B cell (primary cell): ENCODE measurements at regions not wholly inside any gene's neighbourhood (a gene's known extent, or its start where the extent isn't known, plus 50 kb on each side); places are given as distances from the start of the nearest gene placed in this dataset.

Experiments
- ATAC-seq: fragments of 200-7000 bp; cut with Tn5 transposase; one replicate; pipeline ENCODE4 v1.10.0; 2021; ENCODE audit warnings: low read depth, mild to moderate bottlenecking, moderate number of reproducible peaks, moderate library complexity
- CTCF ChIA-PET: fragments of 350-600 bp; sonication (Branson Sonifier 250); formaldehyde crosslinking; loops from one replicate; lab custom pipeline; 2021; ENCODE audit warnings: antibody characterized with exemption, inconsistent platforms; lab: Charles Lee
- POLR2A ChIA-PET: fragments of 350-600 bp; sonication (Branson Sonifier 250); formaldehyde crosslinking; loops from one replicate; lab custom pipeline; 2021; ENCODE audit warnings: antibody characterized with exemption; lab: Charles Lee
- DNase-seq: peaks from one replicate; pipeline ENCODE4 v3.0.0; 2013
- H2AFZ ChIP-seq: 2 replicates; pipeline ENCODE4 v1.6.1; 2012; ENCODE audit warnings: mild to moderate bottlenecking, low read depth, low read length; ENCODE audit not compliant: insufficient read depth, poor library complexity, severe bottlenecking
- H3K27ac ChIP-seq, 2 donors: 1 replicate in 1 of 2; 2 replicates in 1 of 2; pipeline ENCODE4 v1.5.1; 2012 to 2013; ENCODE audit warnings: low read length in 2 of 2, mild to moderate bottlenecking in 2 of 2, moderate library complexity in 1 of 2
- H3K27me3 ChIP-seq, 4 experiments: fragments of 200-600 bp in 1 of 4; sonication (generic) in 1 of 4; replicated peaks in 1 of 4; 1 replicate in 2 of 4; 2 replicates in 2 of 4; pipeline versions ENCODE4 v1.6.1 to v1.7.0; 2013 to 2016; ENCODE audit warnings: low read length in 3 of 4, mild to moderate bottlenecking in 2 of 4, mixed read lengths in 1 of 4, moderate library complexity in 1 of 4; ENCODE audit not compliant: insufficient read depth in 4 of 4, control insufficient read depth in 3 of 4; ENCODE audit errors: control extremely low read depth in 1 of 4
- H3K36me3 ChIP-seq, 2 experiments: replicated peaks in 1 of 2; 1 replicate in 1 of 2; 2 replicates in 1 of 2; pipeline versions ENCODE4 v1.6.1 to v1.7.1; 2013; ENCODE audit warnings: low read length in 1 of 2; ENCODE audit not compliant: insufficient read depth in 2 of 2, control insufficient read depth in 1 of 2; ENCODE audit errors: control extremely low read depth in 1 of 2, extremely low read depth in 1 of 2
- H3K4me1 ChIP-seq, 2 donors: fragments of 200-600 bp in 1 of 2; sonication (generic) in 1 of 2; 1 replicate in 1 of 2; 2 replicates in 1 of 2; pipeline versions ENCODE4 v1.5.1 to v1.6.1; 2013 to 2017; ENCODE audit warnings: low read length in 2 of 2; ENCODE audit not compliant: control insufficient read depth in 2 of 2, insufficient read depth in 2 of 2
- H3K4me2 ChIP-seq: replicated peaks from 2 replicates; pipeline ENCODE3; 2012; ENCODE audit warnings: mild to moderate bottlenecking, low read depth, low read length; ENCODE audit not compliant: poor library complexity, severe bottlenecking
- H3K4me3 ChIP-seq, 5 experiments: fragments of 200-600 bp in 1 of 5; sonication (generic) in 1 of 5; 1 replicate in 3 of 5; 2 replicates in 2 of 5; pipeline versions ENCODE4 v1.5.1 to v1.7.0; 2011 to 2016; ENCODE audit warnings: low read length in 4 of 5, mild to moderate bottlenecking in 4 of 5, low read depth in 2 of 5, control low read depth in 1 of 5, moderate library complexity in 1 of 5; ENCODE audit not compliant: insufficient read depth in 1 of 5; ENCODE audit errors: control extremely low read depth in 1 of 5, extremely low read depth in 1 of 5
- H3K79me2 ChIP-seq: fragments of 200-600 bp; sonication (generic); one replicate; pipeline ENCODE4 v1.6.0; 2016; ENCODE audit warnings: low read length; ENCODE audit not compliant: control insufficient read depth, insufficient read depth
- H3K9ac ChIP-seq: fragments of 200-600 bp; sonication (generic); 2 replicates; pipeline ENCODE4 v1.6.1; 2017; ENCODE audit warnings: mild to moderate bottlenecking, low read length, moderate library complexity
- H3K9me3 ChIP-seq, 3 donors: one replicate each; pipeline versions ENCODE4 v1.6.1 to v1.7.1; 2013; ENCODE audit warnings: low read length in 2 of 3; ENCODE audit not compliant: control insufficient read depth in 2 of 3, insufficient read depth in 1 of 3; ENCODE audit errors: control extremely low read depth in 1 of 3
- H4K20me1 ChIP-seq: 2 replicates; pipeline ENCODE4 v1.6.0; 2012; ENCODE audit warnings: mild to moderate bottlenecking, low read length; ENCODE audit not compliant: insufficient read depth, control insufficient read depth, poor library complexity, severe bottlenecking
- H3K27ac Mint-ChIP-seq: one replicate; pipeline ENCODE4 v1.8.0; 2021; ENCODE audit warnings: mixed read lengths
- H3K27me3 Mint-ChIP-seq: one replicate; pipeline ENCODE4 v1.8.0; 2021; ENCODE audit warnings: mixed read lengths
- H3K4me1 Mint-ChIP-seq: one replicate; pipeline ENCODE4 v1.8.0; 2021; ENCODE audit warnings: mixed read lengths
- H3K4me3 Mint-ChIP-seq: one replicate; pipeline ENCODE4 v1.8.0; 2021; ENCODE audit warnings: mixed read lengths
- H3K9me3 Mint-ChIP-seq: one replicate; pipeline ENCODE4 v1.8.0; 2022; ENCODE audit warnings: mixed read lengths; ENCODE audit not compliant: insufficient read depth
- CTCF ChIP-seq: fragments of 200-600 bp; IDR thresholded peaks from one replicate; pipeline ENCODE4 v1.8.0; 2022; ENCODE audit warnings: antibody characterized with exemption, mild to moderate bottlenecking
- EZH2 ChIP-seq: IDR thresholded peaks from 2 replicates; pipeline ENCODE4 v1.6.1; 2012; ENCODE audit warnings: borderline replicate concordance, low read depth, mild to moderate bottlenecking, moderate library complexity, low read length; ENCODE audit not compliant: insufficient read depth, poor library complexity, severe bottlenecking
- WGBS: methylation state at CpG from one replicate; pipeline ENCODE4 v1.1.5; 2013; ENCODE audit warnings: missing lambda C conversion rate; ENCODE audit not compliant: insufficient coverage; 5-methylcytosine and 5-hydroxymethylcytosine counted together
- intact Hi-C: fragments of 100-400 bp; cut with micrococcal nuclease; formaldehyde crosslinking; loops from one replicate; pipeline ENCODE4 v1.10.0; 2022

- Histone ChIP-seq H3K9me3 (no peaks in the 10 kb centered on the region), H3K4me1 (no peaks in the 10 kb centered on the region), H2AFZ (no peak overlapping the region), H3K36me3 (no peaks in the 10 kb centered on the region), H3K79me2 (no peaks in the 10 kb centered on the region), H4K20me1 (no peaks in the 10 kb centered on the region), H3K4me3 (no peak overlapping the region), H3K9ac (no peak overlapping the region), H3K27ac (no peak overlapping the region), H3K4me2 (no peak overlapping the region), H3K27me3 (no peaks in the 10 kb centered on the region)
- Mint-ChIP-seq H3K9me3 (no peaks in the 10 kb centered on the region), H3K27ac (no peak overlapping the region), H3K4me1 (no peaks in the 10 kb centered on the region), H3K27me3 (no peaks in the 10 kb centered on the region), H3K4me3 (no peak overlapping the region)
- intact Hi-C loops, result no loop called here
- ATAC-seq (no peak), DNase-seq (no peak)
- TF ChIP-seq CTCF (no peak), EZH2 (no peak)
- POLR2A ChIA-PET, result no interaction called here
- CTCF ChIA-PET, result no interaction called here
These were observed 237.4 kb upstream of the VRK2 start for GRCh38 chr2:57809230-57809629.

GRCh38 chr2:57821088-57821487 lies 225.5 kb upstream of the VRK2 start:
- no peaks in the 10 kb centered on the region for H4K20me1 ChIP-seq
- no peaks in the 10 kb centered on the region for H3K4me1 ChIP-seq
- H3K36me3 ChIP-seq, result no peaks in the 10 kb centered on the region
- no peaks in the 10 kb centered on the region for H3K9me3 ChIP-seq
- Mint-ChIP-seq H3K4me1 (peaks cover 7% of the 10 kb centered on the region), H3K9me3 (no peaks in the 10 kb centered on the region), H3K27ac (no peak overlapping the region), H3K4me3 (no peak overlapping the region), H3K27me3 (no peaks in the 10 kb centered on the region)
- TF ChIP-seq EZH2 (no peak), CTCF (no peak)
- H3K79me2 ChIP-seq, result no peaks in the 10 kb centered on the region
- ChIA-PET CTCF (no interaction called here), POLR2A (no interaction called here)
- WGBS, result no CpG with 5 or more reads among the region's 1 CpG
- H3K27me3 ChIP-seq, result no peaks in the 10 kb centered on the region
- no peak overlapping the region for H3K9ac ChIP-seq
- ATAC-seq (no peak), DNase-seq (peak; percentile 3)
- H2AFZ ChIP-seq, result no peak overlapping the region
- intact Hi-C loops, result no loop called here
- no peak overlapping the region for H3K27ac ChIP-seq
- no peak overlapping the region for H3K4me2 ChIP-seq
- H3K4me3 ChIP-seq, result no peak overlapping the region
